Stimulated activated CD4-positive, alpha-beta T cell treated with anti-CD3 and anti-CD28 coated beads, Interleukin-15, amount 100 ng/mL, for 1 hour (primary cell): ENCODE measurements at regions not wholly inside any gene's neighbourhood (a gene's known extent, or its start where the extent isn't known, plus 50 kb on each side); places are given as distances from the start of the nearest gene placed in this dataset.
A peak's percentile ranks its signal among the peaks of the same experiment; 100 is the strongest.

Experiments
- DNase-seq, 2 donors: peaks; one replicate each; pipeline ENCODE4 v3.0.0-alpha.2; 2020; ENCODE audit warnings: low read depth in 1 of 2, low spot score in 1 of 2

GRCh38 chr7:28292834-28293526, 112.4 kb upstream of the JAZF1 start:
- no peak for DNase-seq

GRCh38 chr7:28293527-28293835, 112.9 kb upstream of the JAZF1 start:
- no peak for DNase-seq

GRCh38 chr7:28296571-28297483, 115.5 kb upstream of the CREB5 start:
- DNase-seq: peak; percentile 5 to 39

GRCh38 chr7:28297801-28298459, 114.4 kb upstream of the CREB5 start:
- no peak for DNase-seq

DNA sequence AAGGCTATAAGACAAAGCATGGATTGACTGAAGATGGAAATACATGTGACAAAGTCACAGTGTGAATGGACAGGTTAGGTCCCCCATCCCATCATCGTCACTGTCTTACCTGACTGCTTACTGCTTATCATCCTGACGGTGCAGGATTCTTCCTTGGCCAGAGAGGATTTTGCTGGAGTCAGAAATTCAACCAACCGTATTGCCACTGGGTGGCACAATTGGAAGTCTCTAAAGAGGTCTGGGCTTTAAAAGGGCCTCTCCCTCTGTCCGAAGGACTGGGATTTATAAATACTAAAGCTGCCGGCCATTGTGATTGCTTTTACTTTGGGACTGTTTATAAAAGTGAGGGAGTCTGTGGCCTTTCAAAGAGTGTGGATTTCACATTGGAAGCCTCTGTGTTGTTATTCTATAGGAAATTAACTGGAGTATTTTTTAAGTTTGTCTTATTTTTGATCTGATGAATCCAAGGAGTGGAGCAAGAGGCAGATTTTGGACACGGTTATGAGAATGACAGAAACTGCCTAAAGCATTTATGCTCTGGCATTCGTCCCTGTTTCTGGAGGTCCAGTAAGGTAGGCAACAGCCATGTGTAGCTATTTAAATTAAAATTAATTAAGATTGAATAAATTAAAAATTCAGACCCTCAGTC, 113.3 kb upstream of the CREB5 start:
- DNase-seq: no peak

DNA sequence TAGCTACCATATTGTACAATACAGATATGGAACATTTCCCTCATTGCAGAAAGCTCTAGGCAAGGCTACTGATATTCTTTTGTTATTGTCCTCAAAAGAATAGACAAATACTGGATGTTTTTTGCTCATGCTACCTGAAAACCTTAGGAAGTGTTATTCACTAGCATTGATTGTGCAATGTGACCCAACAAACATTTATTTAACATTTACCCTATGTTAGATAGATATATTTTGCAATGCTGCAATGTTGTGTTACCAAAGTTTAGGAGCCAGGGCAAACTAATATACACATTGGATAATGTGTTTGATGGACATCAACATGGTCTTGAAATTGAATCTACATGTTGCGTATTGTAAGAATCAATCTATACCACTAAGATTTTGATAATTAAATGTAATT, 112.8 kb upstream of the CREB5 start:
- no peak for DNase-seq

DNA sequence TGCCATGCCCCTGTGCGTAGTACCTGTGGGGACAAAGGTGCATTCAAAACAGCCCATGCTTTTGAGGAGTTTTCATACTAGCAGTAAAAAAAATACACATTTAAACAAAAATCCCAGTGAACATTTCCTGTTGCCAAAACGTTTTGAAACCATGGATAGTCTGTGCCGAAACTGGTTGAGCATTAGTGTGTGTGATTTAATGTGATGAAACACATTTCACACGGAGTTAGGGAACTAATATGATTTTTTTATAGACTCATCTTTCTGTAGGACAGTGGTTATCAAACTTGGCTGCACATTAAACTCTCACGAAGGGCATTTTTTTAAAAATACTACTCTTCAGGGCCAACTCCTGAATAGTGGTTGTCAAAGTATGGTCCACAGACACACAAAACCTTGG, 111.8 kb upstream of the CREB5 start:
- no peak for DNase-seq

GRCh38 chr7:28301148-28301641, 111.1 kb upstream of the CREB5 start:
- DNase-seq: no peak

- no peak for DNase-seq
Measured at GRCh38 chr7:28304290-28304689, 108.0 kb upstream of the CREB5 start.

- DNase-seq: no peak
Measured at GRCh38 chr7:28309704-28310459, 102.4 kb upstream of the CREB5 start.

DNA sequence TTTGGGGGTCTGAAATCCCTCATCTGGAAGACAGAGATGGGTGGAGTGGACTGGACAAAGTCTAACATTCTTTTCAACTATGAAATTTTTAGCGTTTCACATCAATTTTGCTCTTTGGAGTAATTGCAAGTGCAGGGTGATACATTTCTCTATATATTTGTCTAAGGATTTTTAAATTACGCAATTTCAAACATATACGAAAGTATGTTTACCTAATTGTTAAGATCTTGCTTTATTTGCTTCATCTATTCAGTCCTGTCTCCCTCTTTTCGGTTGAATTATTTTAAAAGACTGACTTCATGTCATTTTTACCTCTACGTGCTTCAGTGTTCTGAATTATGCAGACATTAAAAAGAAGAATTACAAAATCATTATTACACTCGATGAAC, 101.9 kb upstream of the CREB5 start:
- no peak for DNase-seq

DNA sequence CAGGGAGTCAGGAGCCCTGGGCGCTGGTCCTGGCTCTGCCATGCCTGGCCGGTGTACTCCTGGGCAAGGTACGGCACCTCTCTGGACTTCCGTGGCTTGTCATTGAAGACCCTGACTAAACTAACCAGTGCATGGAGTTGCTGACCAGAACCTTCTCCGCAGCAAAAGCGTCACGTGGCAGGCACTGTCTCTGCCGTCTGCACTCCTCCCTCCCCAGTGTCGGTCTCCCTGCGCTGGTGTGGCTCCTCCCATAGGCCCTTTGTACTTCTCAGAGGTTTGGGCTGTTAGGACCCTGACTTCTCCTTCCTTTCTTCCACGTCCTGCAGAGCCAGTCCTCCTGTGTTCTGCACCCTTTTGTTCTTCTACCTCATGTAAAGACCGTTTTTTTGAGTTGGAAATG, 100.6 kb upstream of the CREB5 start:
- DNase-seq: no peak

GRCh38 chr7:28312948-28313347, 99.4 kb upstream of the CREB5 start:
- DNase-seq: no peak

DNA sequence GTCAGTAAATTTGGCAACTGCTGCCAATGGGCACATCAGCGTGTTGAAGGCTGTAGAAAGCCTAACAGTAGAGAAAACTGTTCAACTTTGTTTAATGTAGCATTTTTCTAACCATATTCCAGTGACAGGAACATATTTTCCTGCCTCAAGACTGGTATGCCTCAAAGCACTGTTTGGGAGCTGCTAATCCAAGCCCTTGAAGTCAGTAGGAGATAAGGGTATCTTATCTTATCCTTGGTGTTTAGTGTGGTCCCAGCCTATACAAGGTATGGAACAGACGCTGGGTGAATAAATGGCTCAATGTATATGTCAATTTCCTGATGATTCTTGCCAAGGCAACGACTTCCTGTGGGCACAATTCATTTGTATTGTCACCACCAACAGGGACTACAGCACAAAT, 97.5 kb upstream of the CREB5 start:
- DNase-seq: no peak

- no peak for DNase-seq
Measured at GRCh38 chr7:28315565-28316410, 96.5 kb upstream of the CREB5 start.

DNA sequence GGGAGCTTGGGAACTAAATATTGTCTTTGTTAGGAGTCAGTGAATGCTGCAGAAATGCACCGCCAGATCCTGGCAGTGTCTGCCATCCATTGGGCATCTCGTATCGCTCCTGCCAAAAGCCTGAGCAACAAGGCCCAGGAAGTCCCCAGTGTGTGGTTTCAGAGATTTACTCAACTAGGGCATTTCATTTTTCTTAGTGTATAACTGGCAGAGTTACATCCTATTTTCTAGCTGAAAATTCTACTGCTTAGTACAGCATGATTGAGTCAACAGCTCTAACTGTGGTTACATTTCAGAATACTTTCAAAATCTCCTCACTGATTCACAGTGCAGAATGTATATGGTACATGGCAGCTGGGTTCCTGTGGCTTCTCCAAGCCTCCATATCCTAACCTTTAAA, 95.8 kb upstream of the CREB5 start:
- DNase-seq: no peak

DNA sequence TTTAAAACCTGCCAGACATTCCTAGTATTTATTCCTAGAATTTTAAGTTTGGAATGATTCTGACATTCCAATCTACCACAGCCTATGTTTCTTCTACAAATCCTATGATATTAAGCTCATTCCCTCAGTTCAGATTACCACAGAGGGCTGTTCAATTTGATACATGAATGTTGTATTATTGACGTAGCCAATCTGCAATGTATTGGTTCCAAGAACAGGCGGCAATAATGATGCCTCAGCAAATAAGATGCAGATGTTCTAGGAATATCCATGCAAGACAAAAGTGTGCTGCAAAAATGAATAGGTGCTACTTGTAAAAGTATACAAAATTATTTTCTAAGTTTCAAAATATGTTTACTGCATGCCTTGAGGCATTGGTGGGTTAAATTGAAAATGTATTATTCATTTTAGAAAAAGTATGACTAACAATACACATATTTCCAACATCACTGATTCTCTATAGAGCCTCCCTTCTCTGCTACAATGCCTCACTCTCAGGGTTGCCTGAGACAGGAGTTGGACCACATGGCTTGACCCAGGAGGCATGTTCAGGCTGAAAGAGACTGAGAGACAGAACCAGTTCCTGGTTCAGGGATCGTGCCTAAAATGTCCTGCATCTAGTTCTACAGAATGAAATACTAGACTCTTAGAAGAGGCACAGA, 94.1 kb upstream of the CREB5 start:
- no peak for DNase-seq

DNA sequence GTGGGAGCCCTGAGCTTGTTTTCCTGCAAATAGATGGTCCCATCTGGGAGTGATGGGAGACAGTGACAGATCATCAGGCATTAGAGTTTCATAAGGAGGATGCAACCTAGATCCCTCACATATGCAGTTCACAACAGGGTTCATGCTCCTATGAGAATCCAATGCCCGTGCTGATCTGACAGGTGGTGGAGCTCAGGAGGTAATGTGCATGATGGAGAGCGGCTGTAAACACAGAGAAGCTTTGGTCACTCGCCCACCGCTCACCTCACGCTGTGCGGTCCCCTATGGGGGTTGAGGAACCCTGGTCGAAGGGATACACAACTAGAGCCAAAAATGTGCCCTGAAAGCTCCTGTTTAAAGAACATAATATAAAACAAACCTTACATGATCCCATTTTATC, 88.5 kb upstream of the CREB5 start:
- no peak for DNase-seq

DNA sequence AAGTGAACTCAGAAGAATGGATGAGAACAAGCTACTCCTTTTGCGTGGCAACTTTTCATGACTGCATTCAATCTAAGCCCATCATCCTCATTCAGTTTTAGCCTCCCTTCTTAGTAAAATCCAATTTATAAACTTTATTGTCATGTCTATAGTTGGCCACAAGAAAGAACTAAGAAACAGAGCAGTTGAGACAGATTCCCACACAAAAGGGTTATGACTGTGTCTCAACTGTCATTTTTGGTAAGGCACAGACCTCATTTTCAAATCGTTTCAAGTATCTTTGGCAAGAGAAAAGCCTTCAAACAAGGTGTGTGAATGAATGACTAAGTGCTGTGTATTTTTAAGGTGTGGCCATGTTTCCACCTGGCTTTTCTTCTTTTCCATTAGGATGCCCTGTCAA, 84.2 kb upstream of the CREB5 start:
- DNase-seq: no peak
